H54 (cell line): ENCODE measurements at regions not wholly inside any gene's neighbourhood (a gene's known extent, or its start where the extent isn't known, plus 50 kb on each side); places are given as distances from the start of the nearest gene placed in this dataset.

ENCODE experiments used
- DNase-seq: peaks from one replicate; pipeline ENCODE4 v3.0.0; 2011; ENCODE audit warnings: low spot score, mixed read lengths; ENCODE audit not compliant: insufficient read length
- FAIRE-seq: peaks from 3 replicates; lab custom pipeline; 2011; peaks lifted over from hg19 to GRCh38; lab: Jason Lieb, UNC
- POLR2A ChIP-seq: IDR thresholded peaks from 2 replicates; pipeline ENCODE4 v1.6.1; 2011; ENCODE audit warnings: low read depth, mild to moderate bottlenecking, low read length

GRCh38 chr13:99059498-99060075, 81.7 kb upstream of the DOCK9 start:
- FAIRE-seq (peak; percentile 82), DNase-seq (no peak)
- TF ChIP-seq POLR2A, result no peak

GRCh38 chr13:99061411-99061810, 83.5 kb upstream of the DOCK9 start:
- DNase-seq, result no peak
- peak; percentile 11 for FAIRE-seq
- no peak for TF ChIP-seq POLR2A

- no peak for DNase-seq
- peak; percentile 98 for FAIRE-seq
- TF ChIP-seq POLR2A, result no peak
These were observed 84.7 kb upstream of the DOCK9 start for GRCh38 chr13:99062593-99062992.

GRCh38 chr13:99063178-99063577, 85.3 kb upstream of the DOCK9 start:
- TF ChIP-seq POLR2A, result no peak
- FAIRE-seq, result peak; percentile 55
- DNase-seq, result no peak

GRCh38 chr13:99063952-99064351, 86.1 kb upstream of the DOCK9 start:
- no peak for DNase-seq
- FAIRE-seq, result peak; percentile 66
- no peak for TF ChIP-seq POLR2A

- FAIRE-seq (no peak), DNase-seq (no peak)
- no peak for TF ChIP-seq POLR2A
These were observed 86.9 kb upstream of the DOCK9 start for GRCh38 chr13:99064624-99065234.

GRCh38 chr13:99065235-99066015, 87.6 kb upstream of the DOCK9 start:
- DNase-seq, result no peak
- FAIRE-seq, result peak; percentile 20
- no peak for TF ChIP-seq POLR2A

GRCh38 chr13:99066219-99066618, 88.4 kb upstream of the DOCK9 start:
- DNase-seq (no peak), FAIRE-seq (no peak)
- TF ChIP-seq POLR2A, result no peak

GRCh38 chr13:99067159-99067985, 89.5 kb upstream of the DOCK9 start:
- peak; percentile 78 for DNase-seq
- TF ChIP-seq POLR2A, result no peak
- FAIRE-seq, result peak; percentile 100

GRCh38 chr13:99071211-99071610, 93.3 kb upstream of the DOCK9 start:
- no peak for DNase-seq
- FAIRE-seq, result peak; percentile 60
- TF ChIP-seq POLR2A, result no peak

- TF ChIP-seq POLR2A, result no peak
- peak; percentile 33 for FAIRE-seq
- no peak for DNase-seq
These were observed 93.8 kb upstream of the DOCK9 start for GRCh38 chr13:99071666-99072065.

GRCh38 chr13:99072356-99072755, 94.5 kb upstream of the DOCK9 start:
- DNase-seq, result no peak
- FAIRE-seq, result no peak

GRCh38 chr13:99072941-99073340, 95.1 kb upstream of the DOCK9 start:
- FAIRE-seq, result peak; percentile 36
- no peak for DNase-seq
- TF ChIP-seq POLR2A, result no peak

More at GRCh38 chr13:99072356-99072755, 94.5 kb upstream of the DOCK9 start:
- TF ChIP-seq POLR2A, result no peak
